IPS-NIHi7 (cell line): ENCODE measurements at regions not wholly inside any gene's neighbourhood (a gene's known extent, or its start where the extent isn't known, plus 50 kb on each side); places are given as distances from the start of the nearest gene placed in this dataset.
A peak's percentile ranks its signal among the peaks of the same experiment; 100 is the strongest.
"Not testable (repeated sequence)": the region's sequence is repeated elsewhere in the genome, so short reads cannot be mapped to it uniquely, and the experiment has no call there.

Experiments used
- DNase-seq: peaks from one replicate; pipeline ENCODE4 v3.0.0; 2012; ENCODE audit warnings: mixed read lengths; ENCODE audit errors: extremely low spot score

- DNase-seq: not testable (repeated sequence)
These were observed 185.3 kb downstream of the COX18 start for GRCh38 chr4:72884225-72884624.

DNA sequence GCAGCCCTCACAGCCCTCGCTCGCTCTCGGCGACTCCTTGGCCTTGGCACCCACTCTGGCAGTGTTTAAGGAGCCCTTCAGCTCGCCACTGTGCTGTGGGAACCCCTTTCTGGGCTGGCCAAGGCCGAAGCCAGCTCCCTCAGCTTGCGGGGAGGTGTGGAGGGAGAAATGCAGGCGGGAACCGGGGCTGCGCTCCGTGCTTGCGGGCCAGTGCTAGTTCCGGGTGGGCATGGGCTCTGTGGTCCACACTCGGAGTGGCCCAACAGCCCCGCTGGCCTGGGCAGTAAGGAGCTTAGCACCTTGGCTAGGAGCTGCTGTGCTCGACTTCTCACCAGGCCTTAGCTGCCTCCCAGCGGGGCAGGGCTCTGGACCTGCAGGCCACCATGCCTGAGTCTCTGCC lies 192.6 kb downstream of the COX18 start:
- DNase-seq: no peak

- DNase-seq: no peak
These were observed 194.0 kb downstream of the COX18 start for GRCh38 chr4:72875545-72875944.

DNA sequence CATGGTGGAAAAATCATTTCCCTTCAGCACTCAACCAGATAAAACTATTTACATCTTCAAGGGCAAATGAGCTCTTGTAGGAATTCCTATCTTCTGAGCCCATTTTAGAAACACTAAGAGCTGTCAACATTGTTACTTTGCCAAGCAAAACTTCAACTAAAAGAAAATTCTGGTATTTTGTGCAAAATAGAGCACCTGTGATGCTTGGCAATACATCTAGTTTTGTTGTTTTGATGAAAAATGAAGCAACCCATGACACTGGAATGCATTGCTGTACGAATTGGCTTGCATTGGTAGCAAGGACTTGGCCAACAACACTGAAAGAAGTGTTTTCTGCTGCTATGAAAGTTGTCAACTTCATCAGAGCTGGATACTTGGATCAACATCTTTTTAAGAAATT lies 194.4 kb downstream of the COX18 start:
- no peak for DNase-seq

- no peak for DNase-seq
These were observed 204.6 kb downstream of the COX18 start for GRCh38 chr4:72864898-72865297.

DNA sequence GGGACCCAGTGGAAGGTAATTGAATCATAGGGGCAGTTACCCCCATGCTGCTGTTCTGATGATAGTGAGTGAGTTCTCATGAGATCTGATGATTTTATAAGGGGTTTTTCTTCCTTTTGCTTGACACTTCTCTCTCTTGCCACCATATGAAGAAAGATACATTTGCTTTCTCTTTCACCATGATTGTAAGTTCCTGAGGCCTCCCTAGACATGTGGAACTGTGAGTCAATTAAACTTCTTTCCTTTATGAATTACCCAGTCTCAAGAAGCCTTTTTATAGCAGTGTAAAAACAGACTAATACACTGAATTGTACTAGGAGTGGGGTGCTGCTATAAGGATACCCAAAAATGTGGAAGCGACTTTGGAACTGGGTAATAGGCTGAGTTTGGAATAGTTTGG lies 205.2 kb downstream of the COX18 start:
- not testable (repeated sequence) for DNase-seq

DNA sequence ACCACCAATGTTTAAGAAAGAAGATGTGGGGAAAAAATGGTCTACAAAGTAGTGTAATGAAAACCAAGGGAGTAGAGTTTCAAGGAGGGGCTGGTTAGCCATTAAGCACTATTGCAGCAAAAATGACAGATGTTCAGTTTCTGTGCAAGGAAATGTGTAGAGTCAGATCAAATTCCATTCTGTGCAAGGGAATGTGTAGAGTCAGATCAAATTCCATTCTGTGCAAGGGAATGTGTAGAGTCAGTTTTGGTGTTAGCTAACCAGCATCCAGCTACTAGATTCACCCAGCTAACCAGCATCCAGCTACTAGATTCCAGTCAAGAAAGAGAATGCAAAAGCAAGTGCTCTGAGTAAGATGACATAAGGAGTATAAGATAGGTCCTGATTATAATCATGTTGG lies 208.8 kb downstream of the COX18 start:
- no peak for DNase-seq

DNA sequence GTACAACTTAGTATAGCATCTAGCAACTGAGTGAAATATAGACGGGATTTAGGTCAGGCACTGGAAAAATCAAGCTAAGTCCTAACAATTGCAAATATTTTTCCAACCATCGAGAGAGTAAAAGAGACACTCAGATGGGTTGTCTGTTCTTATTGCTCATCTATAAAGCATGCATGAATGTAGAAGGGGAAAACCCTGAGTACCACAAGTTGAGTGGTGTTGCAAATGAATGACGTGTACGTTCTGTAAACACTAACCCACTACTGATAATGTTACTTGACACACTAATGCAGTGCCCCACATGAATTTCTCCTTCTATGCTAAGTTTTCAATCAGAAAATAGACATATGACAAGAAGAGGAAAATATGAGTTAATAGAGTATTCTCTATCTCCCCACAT lies 211.2 kb downstream of the COX18 start:
- DNase-seq: no peak

- DNase-seq: no peak
These were observed 211.7 kb downstream of the COX18 start for GRCh38 chr4:72857787-72858186.

DNA sequence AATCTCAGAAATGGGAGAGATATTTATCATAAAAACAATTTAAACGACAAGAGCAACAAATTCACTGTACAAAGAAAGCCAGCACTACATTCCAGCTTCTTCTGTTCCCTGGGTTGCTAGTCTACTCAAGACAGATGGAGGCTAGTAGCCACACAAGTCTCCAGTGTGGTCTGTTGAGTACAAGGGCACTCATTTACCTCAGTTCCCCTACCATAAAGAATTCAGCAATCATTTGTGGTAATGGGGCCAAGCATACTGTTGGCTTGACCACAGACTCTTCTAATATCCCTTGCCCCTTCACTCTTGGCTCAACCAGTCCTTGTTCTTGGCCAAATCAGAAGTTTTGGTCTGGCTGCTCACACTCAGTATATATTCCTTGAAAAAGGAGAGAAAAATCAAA lies 212.3 kb downstream of the COX18 start:
- DNase-seq: no peak

DNA sequence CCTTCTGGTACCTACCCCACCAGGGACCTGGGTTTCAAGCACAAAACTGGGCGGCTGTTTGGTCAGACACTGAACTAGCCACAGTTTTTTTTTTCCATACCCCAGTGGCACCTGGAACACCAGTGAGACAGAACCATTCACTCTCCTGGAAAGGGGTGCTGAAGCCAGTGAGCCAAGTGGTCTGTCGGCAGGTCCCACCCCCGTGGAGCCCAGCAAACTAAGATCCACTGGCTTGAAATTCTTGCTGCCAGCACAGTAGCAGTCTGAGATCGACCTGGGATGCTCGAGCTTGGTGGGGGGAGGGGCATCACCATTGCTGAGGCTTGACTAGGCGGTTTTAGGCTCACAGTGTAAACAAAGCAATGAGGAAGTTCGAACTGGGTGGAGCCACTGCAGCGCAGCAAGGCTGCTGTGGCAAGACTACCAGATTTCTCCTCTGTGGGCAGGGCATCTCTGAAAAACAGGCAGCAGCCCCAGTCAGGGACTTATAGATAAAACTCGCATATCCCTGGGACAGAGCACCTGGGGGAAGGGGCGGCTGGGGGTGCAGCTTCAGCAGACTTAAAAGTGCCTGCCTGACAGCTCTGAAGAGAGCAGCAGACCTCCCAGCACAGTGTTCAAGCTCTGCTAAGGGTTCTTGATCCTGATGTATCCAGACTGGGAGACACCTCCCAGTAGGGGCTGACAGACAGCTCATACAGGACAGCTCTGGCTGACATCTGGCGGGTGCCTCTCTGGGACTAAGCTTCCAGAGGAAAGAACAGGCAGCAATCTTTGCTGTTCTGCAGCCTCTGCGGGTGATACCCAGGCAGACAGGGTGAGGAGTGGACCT lies 223.0 kb downstream of the COX18 start:
- DNase-seq: peak; percentile 44

- no peak for DNase-seq
These were observed 226.1 kb downstream of the COX18 start for GRCh38 chr4:72843466-72843865.

GRCh38 chr4:72842323-72842722 lies 227.2 kb downstream of the COX18 start:
- no peak for DNase-seq

- not testable (repeated sequence) for DNase-seq
These were observed 229.3 kb downstream of the COX18 start for GRCh38 chr4:72840166-72840565.

GRCh38 chr4:72828864-72829263 lies 240.7 kb downstream of the COX18 start:
- no peak for DNase-seq

GRCh38 chr4:72827968-72828367 lies 241.5 kb downstream of the COX18 start:
- no peak for DNase-seq

DNA sequence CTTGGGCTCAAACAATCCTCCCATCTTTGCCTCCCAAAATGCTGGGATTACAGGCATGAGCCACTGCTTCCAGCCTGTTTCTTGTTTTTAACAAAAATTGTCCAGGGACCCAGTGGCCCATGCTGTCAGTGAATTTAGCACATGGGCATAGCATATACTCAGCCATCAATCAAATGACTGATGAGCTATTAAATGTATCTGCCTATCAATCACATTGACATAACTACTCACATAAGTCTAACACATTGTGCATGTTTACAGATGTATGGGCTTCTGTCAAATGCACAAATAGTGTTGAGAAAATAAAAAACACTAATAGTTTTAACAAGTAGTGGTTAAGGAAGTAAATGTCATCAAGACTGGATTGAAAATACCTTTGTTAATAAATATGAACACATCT lies 249.4 kb downstream of the COX18 start:
- DNase-seq: no peak

- no peak for DNase-seq
These were observed 248.0 kb upstream of the ADAMTS3 start for GRCh38 chr4:72817012-72817411.

DNA sequence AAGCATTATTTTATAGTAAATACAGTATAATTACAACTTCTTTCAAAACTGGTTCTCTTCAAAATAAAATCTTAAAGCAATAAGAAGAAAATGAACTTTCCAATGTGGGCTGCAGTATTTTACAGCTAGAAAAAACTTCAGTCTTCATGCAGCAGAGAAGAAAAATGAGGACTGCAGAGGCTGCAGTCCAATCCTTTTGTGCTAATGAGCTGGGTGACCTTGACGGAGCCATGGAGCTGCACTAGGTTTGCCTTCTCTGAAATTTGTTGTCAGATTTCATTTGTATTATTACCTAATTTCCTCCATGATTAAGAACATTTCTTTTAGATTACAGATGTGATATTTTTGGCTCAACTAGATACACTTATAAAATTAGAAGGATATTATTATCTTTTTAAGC lies 245.2 kb upstream of the ADAMTS3 start:
- no peak for DNase-seq

- DNase-seq: no peak
These were observed 240.2 kb upstream of the ADAMTS3 start for GRCh38 chr4:72809208-72809607.

GRCh38 chr4:72805284-72805683 lies 236.3 kb upstream of the ADAMTS3 start:
- no peak for DNase-seq

GRCh38 chr4:72797486-72797885 lies 228.5 kb upstream of the ADAMTS3 start:
- no peak for DNase-seq

DNA sequence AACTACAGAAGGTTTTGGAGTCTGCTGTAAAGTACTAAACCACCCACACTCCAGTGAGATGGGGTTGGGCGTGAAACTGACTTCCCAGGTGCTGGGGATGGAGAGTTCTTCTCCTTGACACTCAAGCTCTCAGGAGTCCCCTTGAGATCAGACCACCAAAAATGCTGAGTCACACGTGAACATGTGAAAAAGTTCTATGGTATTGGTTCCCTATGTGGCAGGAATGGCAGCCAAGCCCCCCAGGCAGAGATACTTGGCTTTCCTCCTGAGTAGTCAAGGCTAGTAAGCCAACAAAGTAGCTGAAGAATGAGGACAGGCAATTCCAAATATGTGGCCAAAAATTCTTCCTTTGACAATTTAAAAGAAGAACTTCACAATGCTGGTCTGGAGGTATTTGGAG lies 222.0 kb upstream of the ADAMTS3 start:
- DNase-seq: no peak

GRCh38 chr4:72786401-72786990 lies 217.5 kb upstream of the ADAMTS3 start:
- no peak for DNase-seq
